ENCODE measurements at regions not wholly inside any gene's neighbourhood (a gene's known extent, or its start where the extent isn't known, plus 50 kb on each side); places are given as distances from the start of the nearest gene placed in this dataset.

DNA sequence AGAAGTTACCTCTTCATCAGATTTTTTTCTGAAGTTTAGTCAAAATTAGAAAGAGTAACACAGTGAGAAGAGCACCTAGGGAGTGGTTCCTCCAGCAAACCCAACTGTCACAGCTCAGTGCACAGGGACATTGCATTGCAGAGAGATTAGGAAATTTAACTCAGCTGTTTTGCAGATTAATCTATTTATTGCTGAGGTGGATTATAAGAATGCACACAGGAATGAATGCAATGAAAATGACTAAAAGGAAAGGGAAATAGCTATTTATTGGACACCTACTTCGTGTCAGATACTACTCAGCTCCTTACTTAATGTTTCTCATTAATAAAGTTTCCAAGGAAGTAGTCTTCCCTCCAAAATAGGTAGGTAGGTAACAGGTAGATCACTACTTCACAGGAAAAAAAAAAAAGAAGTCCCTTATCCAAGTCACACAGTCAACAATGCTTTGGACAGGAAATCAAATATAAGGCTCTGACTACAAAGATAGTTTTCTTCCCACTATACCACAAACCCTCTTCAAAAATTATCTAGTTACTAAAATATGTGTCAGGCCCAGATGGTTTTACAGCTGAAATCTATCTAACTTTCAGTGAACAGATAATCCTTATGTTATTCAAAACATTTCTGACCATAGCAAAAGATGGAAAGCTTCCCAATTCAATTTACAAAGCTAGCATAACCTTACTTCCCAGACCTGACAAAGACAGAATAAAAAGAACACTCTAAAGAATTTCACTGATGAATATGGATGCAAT is 442.2 kb upstream of the MPDZ start:
- no peak overlapping the region for H2BK120ac ChIP-seq (ENCODE audit: insufficient read depth, low read length, poor library complexity)
- no peak overlapping the region for H3K4me3 ChIP-seq (ENCODE audit: low read depth, low read length)
- H4K8ac ChIP-seq (ENCODE audit: low read depth, low read length) = no peak overlapping the region
- no peak overlapping the region for H3K4me2 ChIP-seq (ENCODE audit: low read length)
- DNase-seq = peak in 1 of 2 donors; percentile 12
- H2AK5ac ChIP-seq (ENCODE audit: low read length) = no peak overlapping the region
- H2AFZ ChIP-seq (ENCODE audit: insufficient read depth, low read length, poor library complexity) = no peak overlapping the region
- H3K27me3 ChIP-seq (ENCODE audit: insufficient read depth, low read length) = no peaks in the 10 kb centered on the region
- H2BK12ac ChIP-seq (ENCODE audit: low read length) = no peak overlapping the region
- no peak overlapping the region for H3K27ac ChIP-seq (ENCODE audit: low read depth, low read length)
- no peak overlapping the region for H3K9ac ChIP-seq (ENCODE audit: low read length)
- H3K36me3 ChIP-seq (ENCODE audit: control insufficient read depth in 1 of 2, insufficient read depth in 2 of 2, low read length in 2 of 2) = no peaks in the 10 kb centered on the region
- H3K4me1 ChIP-seq (ENCODE audit: control insufficient read depth in 1 of 2, insufficient read depth in 2 of 2, low read length in 2 of 2) = no peaks in the 10 kb centered on the region
- H3K4ac ChIP-seq (ENCODE audit: low read depth, low read length) = no peak overlapping the region
- H4K12ac ChIP-seq (ENCODE audit: low read depth, low read length) = no peak overlapping the region
- no peaks in the 10 kb centered on the region for H3K79me1 ChIP-seq (ENCODE audit: low read length)
- H3K18ac ChIP-seq (ENCODE audit: low read length) = no peak overlapping the region
- H2BK5ac ChIP-seq (ENCODE audit: low read depth, low read length, poor library complexity) = no peak overlapping the region
- H4K91ac ChIP-seq (ENCODE audit: low read depth, low read length) = no peak overlapping the region
- no peaks in the 10 kb centered on the region for H3K79me2 ChIP-seq (ENCODE audit: control insufficient read depth, insufficient read depth, low read length, poor library complexity)
- H3K23ac ChIP-seq (ENCODE audit: low read length) = no peak overlapping the region
- no peaks in the 10 kb centered on the region for H3K9me3 ChIP-seq (ENCODE audit: insufficient read depth, low read depth, low read length)
- H3K14ac ChIP-seq (ENCODE audit: low read length) = no peak overlapping the region
- WGBS (ENCODE audit: extremely low coverage, insufficient coverage, insufficient read length) = no CpG with 5 or more reads among the region's 1 CpG

GRCh38 chr9:13719981-13720676 is 440.6 kb upstream of the MPDZ start:
- H3K4ac ChIP-seq (ENCODE audit: low read depth, low read length) = no peak overlapping the region
- no peak overlapping the region for H3K9ac ChIP-seq (ENCODE audit: low read length)
- no peaks in the 10 kb centered on the region for H3K79me2 ChIP-seq (ENCODE audit: control insufficient read depth, insufficient read depth, low read length, poor library complexity)
- no peaks in the 10 kb centered on the region for H3K27me3 ChIP-seq (ENCODE audit: insufficient read depth, low read length)
- H3K27ac ChIP-seq (ENCODE audit: low read depth, low read length) = no peak overlapping the region
- H2BK120ac ChIP-seq (ENCODE audit: insufficient read depth, low read length, poor library complexity) = no peak overlapping the region
- no peak overlapping the region for H4K91ac ChIP-seq (ENCODE audit: low read depth, low read length)
- H3K4me2 ChIP-seq (ENCODE audit: low read length) = no peak overlapping the region
- H2AFZ ChIP-seq (ENCODE audit: insufficient read depth, low read length, poor library complexity) = no peak overlapping the region
- no peak overlapping the region for H4K8ac ChIP-seq (ENCODE audit: low read depth, low read length)
- DNase-seq = no peak
- no peak overlapping the region for H3K23ac ChIP-seq (ENCODE audit: low read length)
- H3K18ac ChIP-seq (ENCODE audit: low read length) = no peak overlapping the region
- H3K4me1 ChIP-seq (ENCODE audit: control insufficient read depth in 1 of 2, insufficient read depth in 2 of 2, low read length in 2 of 2) = no peaks in the 10 kb centered on the region
- H2BK12ac ChIP-seq (ENCODE audit: low read length) = no peak overlapping the region
- H2BK5ac ChIP-seq (ENCODE audit: low read depth, low read length, poor library complexity) = no peak overlapping the region
- H3K14ac ChIP-seq (ENCODE audit: low read length) = no peak overlapping the region
- WGBS (ENCODE audit: extremely low coverage, insufficient coverage, insufficient read length) = no CpG with 5 or more reads among the region's 6 CpGs
- H2AK5ac ChIP-seq (ENCODE audit: low read length) = no peak overlapping the region
- no peaks in the 10 kb centered on the region for H3K36me3 ChIP-seq (ENCODE audit: control insufficient read depth in 1 of 2, insufficient read depth in 2 of 2, low read length in 2 of 2)
- no peaks in the 10 kb centered on the region for H3K79me1 ChIP-seq (ENCODE audit: low read length)
- H4K12ac ChIP-seq (ENCODE audit: low read depth, low read length) = no peak overlapping the region
- no peak overlapping the region for H3K4me3 ChIP-seq (ENCODE audit: low read depth, low read length)
- no peaks in the 10 kb centered on the region for H3K9me3 ChIP-seq (ENCODE audit: insufficient read depth, low read depth, low read length)

GRCh38 chr9:13719446-13719845 is 440.0 kb upstream of the MPDZ start:
- H3K4me3 ChIP-seq (ENCODE audit: low read depth, low read length) = no peak overlapping the region
- H4K12ac ChIP-seq (ENCODE audit: low read depth, low read length) = no peak overlapping the region
- no peak overlapping the region for H3K27ac ChIP-seq (ENCODE audit: low read depth, low read length)
- H3K4me2 ChIP-seq (ENCODE audit: low read length) = no peak overlapping the region
- H2BK12ac ChIP-seq (ENCODE audit: low read length) = no peak overlapping the region
- H3K18ac ChIP-seq (ENCODE audit: low read length) = no peak overlapping the region
- H3K4me1 ChIP-seq (ENCODE audit: control insufficient read depth in 1 of 2, insufficient read depth in 2 of 2, low read length in 2 of 2) = no peaks in the 10 kb centered on the region
- no peak overlapping the region for H4K8ac ChIP-seq (ENCODE audit: low read depth, low read length)
- no peak overlapping the region for H3K4ac ChIP-seq (ENCODE audit: low read depth, low read length)
- no peaks in the 10 kb centered on the region for H3K36me3 ChIP-seq (ENCODE audit: control insufficient read depth in 1 of 2, insufficient read depth in 2 of 2, low read length in 2 of 2)
- H4K91ac ChIP-seq (ENCODE audit: low read depth, low read length) = no peak overlapping the region
- H3K9ac ChIP-seq (ENCODE audit: low read length) = no peak overlapping the region
- H2AFZ ChIP-seq (ENCODE audit: insufficient read depth, low read length, poor library complexity) = no peak overlapping the region
- no peak overlapping the region for H3K14ac ChIP-seq (ENCODE audit: low read length)
- no peak overlapping the region for H3K23ac ChIP-seq (ENCODE audit: low read length)
- no peaks in the 10 kb centered on the region for H3K79me1 ChIP-seq (ENCODE audit: low read length)
- no peaks in the 10 kb centered on the region for H3K27me3 ChIP-seq (ENCODE audit: insufficient read depth, low read length)
- no CpG with 5 or more reads among the region's 1 CpG for WGBS (ENCODE audit: extremely low coverage, insufficient coverage, insufficient read length)
- no peak overlapping the region for H2BK5ac ChIP-seq (ENCODE audit: low read depth, low read length, poor library complexity)
- DNase-seq = no peak
- no peak overlapping the region for H2AK5ac ChIP-seq (ENCODE audit: low read length)
- no peaks in the 10 kb centered on the region for H3K79me2 ChIP-seq (ENCODE audit: control insufficient read depth, insufficient read depth, low read length, poor library complexity)
- no peak overlapping the region for H2BK120ac ChIP-seq (ENCODE audit: insufficient read depth, low read length, poor library complexity)
- H3K9me3 ChIP-seq (ENCODE audit: insufficient read depth, low read depth, low read length) = no peaks in the 10 kb centered on the region

DNA sequence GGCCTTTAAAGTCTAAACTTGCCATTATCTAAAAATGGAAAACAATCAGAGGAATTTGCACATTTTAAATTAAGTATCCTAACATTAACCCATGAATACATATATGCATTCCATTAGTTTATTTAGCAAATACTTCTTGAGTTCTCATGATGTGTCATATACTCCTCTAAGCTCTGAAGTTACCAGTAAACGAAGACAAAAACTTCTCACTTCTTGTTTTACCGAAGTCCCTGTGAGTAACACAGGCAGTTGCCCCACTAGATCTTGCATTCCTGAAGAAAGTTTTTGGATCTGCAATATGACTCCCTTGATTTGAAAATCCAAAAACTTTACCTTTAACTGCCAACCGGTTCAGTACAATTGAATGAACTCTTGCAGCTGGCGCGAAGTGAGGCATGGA is 439.0 kb upstream of the MPDZ start:
- Histone ChIP-seq H2BK120ac (ENCODE audit: insufficient read depth, low read length, poor library complexity) (no peak overlapping the region), H3K14ac (ENCODE audit: low read length) (no peak overlapping the region)

More for the DNA sequence above, 439.0 kb upstream of the MPDZ start:
- no peak overlapping the region for H3K4me3 ChIP-seq (ENCODE audit: low read depth, low read length)
- H2AK5ac ChIP-seq (ENCODE audit: low read length) = no peak overlapping the region
- DNase-seq = peak in 1 of 2 donors; percentile 25
- H2AFZ ChIP-seq (ENCODE audit: insufficient read depth, low read length, poor library complexity) = no peak overlapping the region
- H3K9ac ChIP-seq (ENCODE audit: low read length) = no peak overlapping the region
- no peaks in the 10 kb centered on the region for H3K9me3 ChIP-seq (ENCODE audit: insufficient read depth, low read depth, low read length)
- H3K79me2 ChIP-seq (ENCODE audit: control insufficient read depth, insufficient read depth, low read length, poor library complexity) = no peaks in the 10 kb centered on the region
- H3K79me1 ChIP-seq (ENCODE audit: low read length) = no peaks in the 10 kb centered on the region
- H2BK12ac ChIP-seq (ENCODE audit: low read length) = no peak overlapping the region
- no peaks in the 10 kb centered on the region for H3K4me1 ChIP-seq (ENCODE audit: control insufficient read depth in 1 of 2, insufficient read depth in 2 of 2, low read length in 2 of 2)
- H3K27me3 ChIP-seq (ENCODE audit: insufficient read depth, low read length) = no peaks in the 10 kb centered on the region
- H2BK5ac ChIP-seq (ENCODE audit: low read depth, low read length, poor library complexity) = no peak overlapping the region
- no peak overlapping the region for H3K18ac ChIP-seq (ENCODE audit: low read length)
- no peak overlapping the region for H3K4ac ChIP-seq (ENCODE audit: low read depth, low read length)
- no peak overlapping the region for H3K23ac ChIP-seq (ENCODE audit: low read length)
- no peaks in the 10 kb centered on the region for H3K36me3 ChIP-seq (ENCODE audit: control insufficient read depth in 1 of 2, insufficient read depth in 2 of 2, low read length in 2 of 2)
- H3K27ac ChIP-seq (ENCODE audit: low read depth, low read length) = no peak overlapping the region
- no peak overlapping the region for H4K12ac ChIP-seq (ENCODE audit: low read depth, low read length)
- WGBS (ENCODE audit: extremely low coverage, insufficient coverage, insufficient read length) = no CpG with 5 or more reads among the region's 5 CpGs
- no peak overlapping the region for H3K4me2 ChIP-seq (ENCODE audit: low read length)
- H4K8ac ChIP-seq (ENCODE audit: low read depth, low read length) = no peak overlapping the region
- H4K91ac ChIP-seq (ENCODE audit: low read depth, low read length) = no peak overlapping the region
